A172 (cell line): ENCODE measurements at regions not wholly inside any gene's neighbourhood (a gene's known extent, or its start where the extent isn't known, plus 50 kb on each side); places are given as distances from the start of the nearest gene placed in this dataset.
"Not testable (repeated sequence)": the region's sequence is repeated elsewhere in the genome, so short reads cannot be mapped to it uniquely, and the experiment has no call there.

Source experiments
- DNase-seq: peaks from one replicate; pipeline ENCODE4 v3.0.0-alpha.2; 2015; ENCODE audit warnings: low spot score

- DNase-seq: no peak
These were observed 354.9 kb downstream of the MDFIC start for GRCh38 chr7:115276791-115277190.

- DNase-seq: not testable (repeated sequence)
These were observed 352.0 kb downstream of the MDFIC start for GRCh38 chr7:115273855-115274254.

GRCh38 chr7:115273139-115273772, 351.4 kb downstream of the MDFIC start:
- no peak for DNase-seq

- DNase-seq: peak; percentile 12
These were observed 349.7 kb downstream of the MDFIC start for GRCh38 chr7:115271332-115272235.

GRCh38 chr7:115269486-115269885, 347.6 kb downstream of the MDFIC start:
- no peak for DNase-seq

- DNase-seq: no peak
These were observed 345.6 kb downstream of the MDFIC start for GRCh38 chr7:115267503-115267902.

- no peak for DNase-seq
These were observed 338.5 kb downstream of the MDFIC start for GRCh38 chr7:115260381-115260780.

- DNase-seq: no peak
These were observed 330.6 kb downstream of the MDFIC start for GRCh38 chr7:115252461-115252860.

GRCh38 chr7:115249080-115249479, 327.2 kb downstream of the MDFIC start:
- DNase-seq: no peak

GRCh38 chr7:115241151-115241550, 319.3 kb downstream of the MDFIC start:
- DNase-seq: no peak

GRCh38 chr7:115240242-115240641, 318.3 kb downstream of the MDFIC start:
- DNase-seq: no peak

- DNase-seq: no peak
These were observed 313.2 kb downstream of the MDFIC start for GRCh38 chr7:115235075-115235474.

- no peak for DNase-seq
These were observed 311.9 kb downstream of the MDFIC start for GRCh38 chr7:115233809-115234208.

GRCh38 chr7:115232041-115232440, 310.1 kb downstream of the MDFIC start:
- DNase-seq: no peak

- peak; percentile 95 for DNase-seq
These were observed 309.1 kb downstream of the MDFIC start for GRCh38 chr7:115230882-115231571.

- DNase-seq: no peak
These were observed 307.7 kb downstream of the MDFIC start for GRCh38 chr7:115229401-115230105.

GRCh38 chr7:115227473-115228235, 305.8 kb downstream of the MDFIC start:
- DNase-seq: no peak

GRCh38 chr7:115226410-115226809, 304.5 kb downstream of the MDFIC start:
- no peak for DNase-seq

- no peak for DNase-seq
These were observed 303.0 kb downstream of the MDFIC start for GRCh38 chr7:115224922-115225321.

- no peak for DNase-seq
These were observed 302.1 kb downstream of the MDFIC start for GRCh38 chr7:115223959-115224358.

- no peak for DNase-seq
These were observed 299.6 kb downstream of the MDFIC start for GRCh38 chr7:115221456-115221855.
